ENCODE measurements at regions not wholly inside any gene's neighbourhood (a gene's known extent, or its start where the extent isn't known, plus 50 kb on each side); places are given as distances from the start of the nearest gene placed in this dataset.

DNA sequence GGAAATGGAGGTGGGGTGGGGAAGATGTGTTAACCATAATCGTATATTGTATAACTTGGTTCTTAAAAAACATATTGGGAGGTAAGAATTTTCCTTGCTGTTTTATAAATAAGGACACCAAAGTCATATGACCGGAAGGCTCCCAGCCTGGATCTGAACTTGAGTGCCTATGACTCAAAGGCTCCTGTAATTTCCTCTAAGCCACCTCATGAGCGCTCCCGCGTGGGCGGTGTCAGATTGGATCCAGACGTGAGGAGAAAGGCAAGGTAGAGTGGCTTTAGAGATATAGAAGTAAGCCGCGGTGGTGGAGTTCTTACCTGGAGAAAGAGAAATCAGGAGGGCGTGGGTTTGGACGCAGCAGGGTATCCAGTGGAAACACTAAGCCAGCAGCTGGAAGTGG lies 196.2 kb upstream of the NLRP1 start:
- no peak for TF ChIP-seq EGR1 (IDR thresholded peaks at IDR 0.05)
- TF ChIP-seq CEBPB (IDR thresholded peaks at IDR 0.05): no peak
- no peak for TF ChIP-seq YY1 (IDR thresholded peaks at IDR 0.05; ENCODE audit: low read depth)
- no peak for TF ChIP-seq FOXM1 (IDR thresholded peaks at IDR 0.05; ENCODE audit: borderline replicate concordance, low read depth)
- no peak for TF ChIP-seq TEAD4 (IDR thresholded peaks at IDR 0.05)
- no peak for TF ChIP-seq EP300 (IDR thresholded peaks at IDR 0.05; ENCODE audit: borderline replicate concordance)
- no peak for TF ChIP-seq RAD21 (IDR thresholded peaks at IDR 0.05; ENCODE audit: low read depth)
- no peak for TF ChIP-seq CREB1 (IDR thresholded peaks at IDR 0.05; ENCODE audit: low read depth)
- no peak for TF ChIP-seq ZBTB7A (IDR thresholded peaks at IDR 0.05; ENCODE audit: low read depth)
- TF ChIP-seq TCF12 (IDR thresholded peaks at IDR 0.05; ENCODE audit: low read depth): no peak
- no peak for TF ChIP-seq REST (IDR thresholded peaks at IDR 0.05; ENCODE audit: low read depth)
- TF ChIP-seq TAF1 (IDR thresholded peaks at IDR 0.05; ENCODE audit: low read depth): no peak
- no peak for TF ChIP-seq USF1 (IDR thresholded peaks at IDR 0.05)
- no peak for TF ChIP-seq NFIC (IDR thresholded peaks at IDR 0.05)

DNA sequence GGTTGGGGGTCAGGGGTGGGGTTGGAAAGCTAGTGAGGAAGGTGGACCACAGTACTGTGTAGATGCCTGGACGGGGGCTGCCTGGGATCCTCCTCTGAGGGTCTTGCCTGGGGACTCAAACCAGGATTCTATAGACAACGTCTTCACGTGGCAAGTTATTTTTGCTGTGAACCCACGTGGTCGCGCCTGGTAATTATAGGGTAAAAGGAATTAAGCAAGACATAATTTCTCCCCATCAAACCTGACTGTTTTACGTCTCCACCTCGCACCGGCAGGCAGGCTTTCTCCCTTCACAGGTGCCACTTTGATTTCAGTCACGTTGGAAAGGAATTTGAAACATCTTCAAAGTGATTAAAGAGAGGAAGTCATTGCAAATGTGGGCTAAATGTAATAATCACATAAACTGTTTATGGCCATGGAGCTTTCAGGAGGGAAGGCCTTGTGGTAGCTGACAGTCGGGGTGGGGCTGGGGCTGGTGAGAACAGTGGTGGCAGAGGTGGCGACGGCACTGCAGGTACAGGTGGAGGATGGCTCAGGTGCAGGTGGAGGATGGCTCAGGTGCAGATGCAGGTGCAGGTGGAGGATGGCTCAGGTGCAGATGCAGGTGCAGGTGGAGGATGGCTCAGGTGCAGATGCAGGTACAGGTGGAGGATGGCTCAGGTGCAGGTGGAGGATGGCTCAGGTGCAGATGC lies 197.1 kb upstream of the NLRP1 start:
- TF ChIP-seq YY1 (IDR thresholded peaks at IDR 0.05; ENCODE audit: low read depth): no peak
- no peak for TF ChIP-seq USF1 (IDR thresholded peaks at IDR 0.05)
- TF ChIP-seq RAD21 (IDR thresholded peaks at IDR 0.05; ENCODE audit: low read depth): no peak
- TF ChIP-seq TAF1 (IDR thresholded peaks at IDR 0.05; ENCODE audit: low read depth): no peak
- no peak for TF ChIP-seq EGR1 (IDR thresholded peaks at IDR 0.05)
- TF ChIP-seq, protein P1, sequence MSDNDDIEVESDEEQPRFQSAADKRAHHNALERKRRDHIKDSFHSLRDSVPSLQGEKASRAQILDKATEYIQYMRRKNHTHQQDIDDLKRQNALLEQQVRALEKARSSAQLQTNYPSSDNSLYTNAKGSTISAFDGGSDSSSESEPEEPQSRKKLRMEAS (IDR thresholded peaks at IDR 0.05): no peak
- TF ChIP-seq CEBPB (IDR thresholded peaks at IDR 0.05): no peak
- no peak for TF ChIP-seq ZBTB7A (IDR thresholded peaks at IDR 0.05; ENCODE audit: low read depth)
- TF ChIP-seq EP300 (IDR thresholded peaks at IDR 0.05; ENCODE audit: borderline replicate concordance): no peak
- TF ChIP-seq CREB1 (IDR thresholded peaks at IDR 0.05; ENCODE audit: low read depth): no peak
- no peak for TF ChIP-seq TEAD4 (IDR thresholded peaks at IDR 0.05)
- no peak for TF ChIP-seq NFIC (IDR thresholded peaks at IDR 0.05)

- TF ChIP-seq RAD21 (IDR thresholded peaks at IDR 0.05; ENCODE audit: low read depth): no peak
- TF ChIP-seq REST (IDR thresholded peaks at IDR 0.05; ENCODE audit: low read depth): no peak
These were observed 199.0 kb upstream of the NLRP1 start for GRCh38 chr17:5783269-5783668.

- TF ChIP-seq TAF1 (IDR thresholded peaks at IDR 0.05; ENCODE audit: low read depth) (no peak), REST (IDR thresholded peaks at IDR 0.05; ENCODE audit: low read depth) (no peak), EGR1 (IDR thresholded peaks at IDR 0.05) (no peak), EP300 (IDR thresholded peaks at IDR 0.05; ENCODE audit: borderline replicate concordance) (no peak), CEBPB (IDR thresholded peaks at IDR 0.05) (no peak), YY1 (IDR thresholded peaks at IDR 0.05; ENCODE audit: low read depth) (no peak)
- TF ChIP-seq, protein P1 (IDR thresholded peaks at IDR 0.05): no peak
These were observed 199.5 kb upstream of the NLRP1 start for GRCh38 chr17:5783851-5784250.

DNA sequence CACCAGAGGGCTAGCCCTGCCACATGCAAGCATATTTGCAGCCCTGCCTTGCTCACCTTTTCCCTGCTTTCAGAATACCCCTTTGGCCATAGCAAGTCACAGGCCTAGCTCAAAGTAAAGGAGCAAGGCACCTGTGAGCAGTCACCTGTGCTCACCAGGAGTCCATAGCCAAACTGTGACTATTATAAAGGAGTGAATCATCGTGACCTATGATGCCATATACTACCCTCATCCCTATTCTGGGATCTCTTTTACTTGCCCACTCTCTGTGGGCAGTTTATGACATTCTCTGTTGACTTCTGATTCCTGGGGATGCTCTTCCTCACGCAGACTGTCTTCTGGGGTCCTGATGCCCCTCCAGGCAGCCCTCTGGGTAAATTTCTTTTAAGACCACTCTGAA lies 200.5 kb upstream of the NLRP1 start:
- TF ChIP-seq REST (IDR thresholded peaks at IDR 0.05; ENCODE audit: low read depth): no peak

Measured in Ishikawa (cell line).